Stimulated activated CD4-positive, alpha-beta T cell treated with anti-CD3 and anti-CD28 coated beads, Interleukin-12 subunit alpha, Interleukin-12 subunit beta, amount 100 ng/mL, for 48 hours (primary cell): ENCODE measurements at regions not wholly inside any gene's neighbourhood (a gene's known extent, or its start where the extent isn't known, plus 50 kb on each side); places are given as distances from the start of the nearest gene placed in this dataset.
"Not testable (repeated sequence)": the region's sequence is repeated elsewhere in the genome, so short reads cannot be mapped to it uniquely, and the experiment has no call there.

ENCODE experiments used
- DNase-seq, 3 donors: peaks; one replicate each; pipeline ENCODE4 v3.0.0-alpha.2; 2020; ENCODE audit warnings: low read depth in 2 of 3, low spot score in 1 of 3

DNA sequence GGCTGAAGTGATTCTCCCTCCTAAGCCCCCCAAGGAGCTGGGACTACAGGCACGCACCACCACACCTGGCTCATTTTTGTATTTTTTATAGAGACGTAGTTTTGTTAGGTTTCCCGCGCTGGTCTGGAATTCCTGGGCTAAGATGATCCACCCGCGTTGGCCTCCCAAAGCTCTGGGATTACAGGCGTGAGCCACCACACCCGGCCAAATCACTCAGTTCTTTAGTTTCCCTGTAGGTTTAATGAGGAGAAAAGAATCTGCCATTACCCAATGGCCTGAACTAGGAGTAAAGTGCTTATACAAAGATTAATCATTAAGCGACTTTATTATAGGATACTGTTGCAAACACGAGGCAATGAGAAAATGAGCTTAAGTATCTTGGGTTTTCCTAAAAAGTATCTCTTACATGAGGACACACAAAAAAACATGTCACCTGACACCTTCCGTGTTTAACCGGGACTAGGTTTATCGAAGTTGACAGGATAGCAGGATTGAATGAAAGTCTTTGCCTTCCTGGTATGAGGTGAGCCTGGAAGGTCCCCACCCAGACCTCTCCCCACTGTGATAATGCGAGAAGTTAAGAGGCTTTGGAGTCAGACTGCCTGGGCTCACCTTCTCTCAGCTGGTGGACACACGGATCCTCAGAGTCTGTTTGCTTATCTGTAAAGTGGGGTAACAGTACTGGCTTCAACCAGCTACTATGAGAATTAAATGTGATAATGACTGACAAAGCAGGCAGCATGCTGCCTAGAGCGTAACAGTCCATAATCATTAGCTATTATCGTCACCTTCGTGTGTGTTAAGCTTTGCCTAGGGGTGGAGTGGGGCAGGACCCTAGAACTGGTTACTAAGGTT, 133.5 kb upstream of the KRAS start:
- DNase-seq, result no peak

DNA sequence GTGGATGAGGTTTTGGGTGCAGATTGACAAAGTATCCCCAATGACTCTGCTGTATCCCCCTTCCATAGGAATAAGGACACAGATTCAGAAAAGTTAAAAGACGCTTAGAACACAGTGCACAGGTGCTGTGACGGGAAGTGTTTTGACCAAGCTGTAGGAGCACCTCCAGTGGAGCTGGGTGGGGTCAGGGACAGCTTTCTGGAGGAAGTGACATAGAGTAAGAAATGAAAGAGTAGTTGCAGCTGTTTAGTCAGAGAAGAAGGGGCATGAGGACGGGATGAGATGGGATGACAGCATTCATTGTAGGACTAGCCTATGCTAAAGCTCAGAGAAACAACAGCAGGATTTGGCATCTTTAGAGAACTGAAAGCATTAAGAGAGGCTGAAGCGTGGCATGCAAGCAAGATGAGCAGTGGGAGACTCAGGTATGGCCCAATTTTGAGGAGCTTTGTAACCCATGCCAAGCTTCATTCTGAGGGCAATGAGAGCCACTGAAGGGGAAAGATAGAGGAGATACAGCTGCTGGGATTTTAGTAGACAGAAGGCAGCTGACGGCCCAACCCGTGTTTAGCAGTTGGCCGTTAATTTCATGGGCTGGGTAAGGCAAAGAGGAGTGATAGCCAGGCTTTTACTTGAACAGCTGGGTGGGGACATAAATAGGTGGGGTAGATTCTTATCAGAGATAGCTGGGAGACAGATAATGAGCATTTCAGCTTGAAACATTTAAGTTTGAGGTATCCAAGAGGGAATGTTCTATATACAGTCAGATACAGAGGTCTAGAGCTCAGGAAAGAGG, 131.8 kb upstream of the KRAS start:
- DNase-seq, result no peak

DNA sequence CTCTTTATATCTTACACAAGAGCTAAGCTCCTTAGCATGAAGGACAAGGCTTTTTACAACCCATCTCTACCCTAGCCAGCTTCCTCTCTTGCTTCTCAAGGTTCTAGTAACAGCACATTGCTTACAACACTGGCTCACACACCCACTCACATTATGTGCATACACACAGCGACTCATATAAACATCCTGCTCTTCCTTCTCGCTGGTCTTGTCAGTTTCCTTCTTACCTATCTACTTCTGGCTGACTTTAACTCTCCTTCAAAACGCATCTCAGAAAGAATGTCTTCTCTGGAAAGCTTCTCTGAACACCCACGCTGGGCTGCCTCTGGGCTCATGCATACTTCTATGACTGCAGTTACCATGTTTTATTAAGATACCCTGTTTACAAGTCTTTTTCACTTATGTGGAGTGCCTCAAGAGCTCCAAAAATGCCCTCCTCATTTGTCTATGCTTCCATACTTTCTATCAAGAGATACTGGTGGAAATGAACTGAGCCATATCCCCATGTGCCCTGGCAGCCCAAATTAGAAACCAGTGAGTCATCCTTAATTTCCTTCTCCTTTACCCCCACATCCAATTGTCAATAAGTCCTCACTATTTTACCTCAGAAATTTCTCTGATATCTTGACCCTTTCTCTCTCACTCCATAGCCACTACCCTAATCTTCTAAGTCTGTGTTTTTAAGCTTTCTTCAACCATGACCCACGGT, 126.9 kb upstream of the KRAS start:
- peak in 2 of 3 donors; percentile 13 to 35 for DNase-seq

DNA sequence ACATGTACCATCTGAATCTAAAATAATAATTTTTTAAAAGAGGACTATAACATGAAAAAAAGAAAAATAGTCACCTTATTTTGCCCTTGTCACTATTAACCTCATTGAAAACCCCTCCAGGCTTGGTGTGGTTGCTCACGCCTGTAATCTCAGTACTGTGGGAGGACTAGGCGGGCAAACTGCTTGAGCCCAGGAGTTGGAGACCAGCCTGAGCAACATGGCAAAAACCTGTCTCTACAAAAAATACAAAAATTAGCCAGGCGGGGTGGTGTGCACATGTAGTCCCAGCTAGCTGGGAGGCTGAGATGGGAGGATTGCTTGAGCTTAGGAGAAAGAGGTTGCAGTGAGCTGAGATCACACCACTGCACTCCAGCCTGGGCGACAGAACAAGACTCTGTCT, 126.3 kb upstream of the KRAS start:
- DNase-seq, result no peak

DNA sequence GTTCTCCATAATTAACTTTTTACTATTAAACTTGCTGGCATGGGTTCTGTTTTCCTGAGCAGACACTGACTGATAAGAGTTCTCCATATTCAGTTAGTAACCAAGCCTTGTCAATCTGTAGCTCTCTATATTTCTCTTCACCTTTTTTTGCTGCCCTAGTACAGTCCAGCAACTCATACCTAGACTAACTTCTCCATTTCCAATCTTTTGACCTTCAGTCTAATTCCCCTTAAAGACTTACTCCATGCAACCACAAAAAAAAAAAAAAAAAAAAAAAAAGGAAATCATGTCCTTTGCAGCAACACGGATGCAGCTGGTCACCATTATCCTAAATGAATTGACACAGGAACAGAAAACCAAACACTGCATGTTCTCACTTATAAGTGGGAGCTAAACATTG, 125.7 kb upstream of the KRAS start:
- DNase-seq, result no peak

DNA sequence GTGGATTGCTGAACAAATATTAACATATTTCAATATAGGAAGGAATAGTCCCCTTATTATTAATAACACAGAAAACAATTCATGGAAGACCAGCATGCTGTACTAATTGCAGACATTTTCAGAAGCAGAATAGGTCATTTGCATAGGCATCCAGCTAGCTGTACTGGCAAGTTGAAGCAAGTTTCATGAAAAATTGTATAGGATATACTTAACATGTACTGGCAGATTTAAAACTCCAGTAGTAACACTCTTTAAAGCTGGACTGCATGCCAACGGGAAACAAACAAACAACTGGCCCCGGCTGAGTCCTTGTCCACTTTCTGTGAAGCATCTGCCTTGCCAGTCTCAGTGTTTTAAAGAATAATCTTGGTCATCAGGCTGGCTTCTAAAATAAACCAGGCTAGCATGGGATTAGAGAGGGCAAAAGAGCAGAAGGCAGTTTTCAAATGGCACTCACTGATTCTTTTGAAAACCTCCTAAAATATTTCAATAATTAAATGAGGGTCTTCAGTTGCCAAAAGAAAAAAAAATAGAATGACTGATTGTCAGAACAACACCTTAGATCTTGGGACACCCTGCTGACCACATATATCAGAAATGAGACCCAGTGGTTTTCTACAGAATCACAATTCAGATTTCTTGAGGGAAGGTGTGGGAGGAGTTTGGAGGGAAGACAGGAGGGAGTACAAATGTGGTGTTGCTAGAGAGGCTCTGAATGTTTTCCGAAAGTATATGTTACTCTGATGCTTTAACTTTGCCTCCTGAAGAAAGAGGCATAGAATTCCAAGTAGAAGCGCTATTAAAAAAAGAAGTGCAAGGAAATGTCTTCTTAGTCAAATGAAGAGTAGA, 122.5 kb upstream of the KRAS start:
- DNase-seq, result no peak

DNA sequence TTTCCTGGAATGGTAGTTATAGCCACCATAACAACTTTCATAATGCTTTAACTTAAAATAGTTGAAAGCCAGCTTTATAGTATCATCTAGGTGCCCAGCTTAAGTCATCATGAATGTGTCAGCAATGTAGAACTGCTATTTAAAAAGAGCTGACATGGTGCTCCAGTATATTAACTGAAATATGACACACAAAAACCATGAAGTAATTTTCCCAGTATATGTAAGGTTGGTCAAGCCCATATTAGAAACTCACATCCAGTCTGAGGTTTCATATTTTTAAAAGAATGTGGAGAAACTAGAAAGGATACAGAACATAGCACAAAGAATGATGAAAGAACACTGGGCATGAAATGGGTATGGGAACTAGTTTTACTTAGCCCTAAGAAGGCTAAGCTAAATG, 121.3 kb upstream of the KRAS start:
- no peak for DNase-seq

DNA sequence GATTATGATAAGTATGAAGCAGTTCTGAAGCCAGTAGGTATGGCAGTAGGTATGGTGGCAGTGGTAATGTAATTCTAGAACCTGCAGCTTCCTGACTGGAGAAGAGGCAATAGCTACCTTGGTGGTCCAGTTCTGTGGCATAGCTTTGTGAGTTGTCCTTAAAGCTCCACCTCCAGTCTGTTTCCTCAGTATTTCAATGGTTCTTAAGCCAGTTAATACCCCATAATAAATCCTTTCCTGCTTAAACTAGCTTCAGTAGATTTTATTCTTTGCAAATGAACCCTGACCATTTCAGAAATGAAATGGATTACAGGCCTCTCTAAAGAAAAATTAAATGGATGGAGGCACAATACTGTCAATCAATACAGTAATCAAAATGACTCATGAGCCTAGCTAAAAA, 117.8 kb upstream of the KRAS start:
- DNase-seq, result no peak

DNA sequence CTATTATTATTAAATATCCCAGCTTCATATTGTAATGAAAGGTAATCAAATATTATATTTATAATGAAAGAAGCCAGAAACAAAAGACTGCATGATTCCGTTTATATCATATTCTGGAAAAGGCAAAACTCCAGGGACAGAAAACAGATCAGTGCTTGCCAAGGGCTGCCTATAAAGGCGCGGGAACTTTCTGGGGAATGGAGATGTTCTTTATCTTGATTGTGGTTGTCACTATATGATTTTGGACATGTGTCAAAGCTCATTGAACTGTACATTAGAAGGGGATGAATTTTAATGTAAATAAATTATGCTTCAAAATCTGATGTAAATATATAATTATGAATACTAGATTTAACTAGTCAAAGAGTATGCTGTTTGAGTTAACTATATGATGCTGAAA, 115.4 kb upstream of the KRAS start:
- DNase-seq, result no peak

DNA sequence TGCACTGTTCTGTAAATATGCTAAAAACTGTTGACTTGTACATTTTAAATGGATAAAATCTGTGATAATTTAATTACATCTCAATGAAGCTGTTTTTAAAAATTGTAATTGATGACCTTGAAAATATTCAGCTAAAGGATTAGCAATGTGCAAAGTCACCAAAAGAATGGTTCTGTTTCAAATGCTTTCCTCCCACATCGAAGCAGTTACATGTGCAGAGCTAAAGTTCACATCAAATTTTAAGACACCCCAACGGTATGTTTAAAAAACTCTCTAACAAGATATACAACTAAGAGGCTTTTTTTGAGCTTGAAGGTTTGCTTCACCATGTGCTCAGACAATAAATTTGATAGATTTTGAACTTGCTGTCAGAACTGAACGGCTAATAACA, 114.6 kb upstream of the KRAS start:
- no peak for DNase-seq

DNA sequence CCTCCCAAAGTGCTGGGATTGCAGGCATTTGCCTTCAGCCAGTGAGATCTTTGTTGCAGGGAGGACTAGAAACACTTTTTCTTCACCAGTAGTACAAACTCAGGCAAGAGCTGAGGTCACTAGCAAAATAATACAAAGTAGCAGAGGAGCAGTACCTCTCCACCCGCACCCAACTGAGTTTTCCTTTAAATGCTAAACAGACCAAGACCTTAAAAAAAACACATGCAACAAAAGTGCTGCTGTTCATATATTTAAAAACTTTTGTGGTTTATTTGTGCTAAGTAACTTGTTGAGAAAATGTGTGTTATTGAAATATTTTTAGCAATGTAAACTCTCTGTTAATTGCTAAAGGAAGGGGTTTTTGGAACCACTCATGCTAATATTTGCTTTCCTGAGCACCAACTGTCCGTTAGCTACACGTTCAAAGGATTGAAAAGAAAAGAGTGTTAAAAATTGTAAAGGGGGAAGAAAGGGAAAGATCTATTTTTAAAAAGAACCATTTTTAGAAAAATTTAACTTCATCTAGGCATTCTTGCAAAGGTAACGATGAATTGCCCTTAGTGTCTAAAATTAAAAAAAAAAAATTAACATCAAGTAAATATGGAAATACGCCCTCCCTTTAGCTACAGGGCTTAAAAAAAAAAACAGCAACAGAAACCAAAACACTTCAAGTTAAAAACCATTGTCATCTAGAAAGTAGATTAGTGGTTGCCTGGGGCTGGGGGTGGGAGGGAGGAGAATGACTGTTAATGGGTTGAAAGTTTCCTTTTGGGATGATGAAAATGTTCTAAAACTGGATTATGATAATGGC, 114.0 kb upstream of the KRAS start:
- peak; percentile 42 to 59 (median 46) for DNase-seq

DNA sequence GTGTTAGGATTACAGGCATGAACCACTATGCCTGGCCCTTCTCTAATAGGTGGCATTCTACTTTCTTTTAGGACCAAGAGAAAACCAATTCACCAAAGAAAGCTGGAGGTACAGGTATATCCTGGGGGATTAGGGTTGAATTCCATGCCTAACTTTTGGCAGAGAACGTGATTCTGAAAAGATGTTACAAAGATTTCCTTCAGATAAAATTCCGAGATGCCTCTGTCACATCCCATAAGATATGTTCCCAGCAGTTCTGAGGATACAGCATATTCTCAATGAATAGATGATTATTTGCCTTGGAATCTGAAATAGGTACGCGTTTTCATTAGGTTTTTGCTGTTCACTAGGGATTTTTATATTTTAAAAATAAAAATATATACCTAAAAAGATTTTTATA, 111.9 kb upstream of the KRAS start:
- no peak for DNase-seq

DNA sequence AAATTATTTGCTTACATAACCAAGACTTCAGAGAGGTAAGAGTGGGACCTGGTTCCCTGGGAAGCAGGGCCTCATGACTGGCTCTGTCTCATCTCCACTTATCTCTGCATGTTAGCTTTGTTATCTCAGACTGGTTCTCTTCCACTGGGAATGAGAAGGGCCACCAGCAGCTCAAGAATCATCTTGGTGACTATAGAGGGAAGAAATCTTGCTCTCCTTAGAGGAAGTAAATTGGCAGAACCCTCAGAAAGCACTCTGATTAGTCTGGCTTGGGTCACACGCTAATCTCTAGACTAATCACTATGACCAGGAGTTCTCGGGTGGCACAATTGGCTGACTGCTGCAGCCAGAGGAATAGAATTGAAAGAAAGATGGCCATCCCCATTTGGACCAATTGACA, 110.8 kb upstream of the KRAS start:
- DNase-seq, result no peak

DNA sequence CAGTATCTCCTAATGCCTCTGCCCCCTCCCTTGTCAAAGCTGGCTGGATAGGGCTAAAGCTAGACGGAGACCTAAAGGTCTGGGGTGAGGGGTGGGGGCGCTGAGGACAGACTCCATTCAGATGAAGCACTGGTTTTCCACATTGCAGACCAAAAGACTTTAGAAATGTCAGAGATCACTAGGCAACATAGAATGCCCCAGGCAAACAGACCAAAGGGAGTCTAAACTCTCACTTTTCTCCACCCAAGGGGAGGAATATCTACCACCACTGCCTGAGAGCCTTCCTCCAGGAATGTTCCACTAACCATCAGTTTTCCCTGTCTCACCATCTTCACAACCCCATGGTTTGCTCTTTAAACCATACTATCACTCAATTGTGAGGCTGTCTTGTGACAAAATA, 106.9 kb upstream of the KRAS start:
- DNase-seq, result no peak

DNA sequence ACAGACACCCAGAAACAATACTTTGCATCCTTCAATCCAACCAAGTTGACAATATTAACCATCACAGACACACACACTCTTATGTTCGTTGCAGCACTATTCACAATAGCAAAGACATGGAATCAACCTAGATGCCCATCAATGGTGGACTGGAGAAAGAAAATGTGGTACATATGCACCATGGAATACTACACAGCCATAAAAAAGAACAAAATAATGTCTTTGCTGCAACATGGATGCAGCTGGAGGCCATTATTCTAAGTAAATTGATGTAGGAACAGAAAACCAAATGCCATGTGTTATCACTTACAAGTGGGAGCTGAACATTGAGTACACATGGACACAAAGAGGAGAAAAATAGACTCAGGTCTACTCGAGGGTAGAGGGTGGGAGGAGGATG, 102.2 kb upstream of the KRAS start:
- not testable (repeated sequence) for DNase-seq

DNA sequence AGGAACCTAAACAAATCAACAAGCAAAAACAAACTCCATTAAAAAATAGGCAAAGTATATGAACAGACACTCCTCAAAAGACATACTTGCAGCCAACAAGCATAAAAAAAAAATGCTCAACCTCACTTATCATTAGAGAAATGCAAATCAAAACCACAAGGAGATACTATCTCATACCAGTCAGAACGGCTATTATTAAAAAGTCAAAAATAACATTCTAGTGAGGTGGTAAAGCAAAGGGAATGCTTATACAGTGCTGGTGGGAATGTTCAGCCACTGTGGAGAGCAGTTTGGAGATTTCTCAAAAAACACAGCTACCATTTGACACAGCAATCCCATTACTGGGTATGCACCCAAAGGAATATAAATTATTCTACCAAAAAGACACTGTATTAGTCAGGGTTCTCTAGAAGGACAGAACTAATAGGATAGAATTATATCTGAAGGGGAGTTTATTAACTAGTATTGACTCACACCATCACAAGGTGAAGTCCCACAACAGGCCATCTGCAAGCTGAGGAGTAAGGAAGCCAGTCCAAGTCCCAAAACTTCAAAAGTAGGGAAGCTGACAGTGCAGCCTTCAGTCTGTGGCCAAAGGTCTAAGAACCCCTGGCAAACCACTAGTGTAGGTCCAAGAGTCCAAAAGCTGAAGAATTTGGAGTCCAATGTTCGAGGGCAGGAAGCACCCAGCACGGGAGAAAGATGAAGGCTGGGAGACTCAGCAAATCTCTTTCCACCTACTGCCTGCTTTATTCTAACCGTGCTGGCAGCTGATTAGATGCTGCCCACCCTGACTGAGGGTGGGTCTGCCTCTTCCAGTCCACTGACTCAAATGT, 101.6 kb upstream of the KRAS start:
- DNase-seq, result no peak

DNA sequence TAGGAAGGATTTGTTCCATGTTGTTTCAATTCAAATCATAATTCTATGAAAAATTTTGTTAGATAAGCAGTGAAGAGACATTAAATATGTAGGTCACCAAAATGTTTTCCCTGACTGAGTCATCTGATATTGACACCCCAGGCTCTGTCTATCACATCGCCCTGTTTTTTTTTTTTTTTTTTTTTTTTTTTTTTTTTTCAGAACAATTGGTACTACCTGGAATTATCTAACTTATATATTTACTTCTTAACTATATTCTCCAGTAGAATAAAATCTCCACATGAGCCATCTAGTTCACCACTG, 97.8 kb upstream of the KRAS start:
- DNase-seq, result no peak

DNA sequence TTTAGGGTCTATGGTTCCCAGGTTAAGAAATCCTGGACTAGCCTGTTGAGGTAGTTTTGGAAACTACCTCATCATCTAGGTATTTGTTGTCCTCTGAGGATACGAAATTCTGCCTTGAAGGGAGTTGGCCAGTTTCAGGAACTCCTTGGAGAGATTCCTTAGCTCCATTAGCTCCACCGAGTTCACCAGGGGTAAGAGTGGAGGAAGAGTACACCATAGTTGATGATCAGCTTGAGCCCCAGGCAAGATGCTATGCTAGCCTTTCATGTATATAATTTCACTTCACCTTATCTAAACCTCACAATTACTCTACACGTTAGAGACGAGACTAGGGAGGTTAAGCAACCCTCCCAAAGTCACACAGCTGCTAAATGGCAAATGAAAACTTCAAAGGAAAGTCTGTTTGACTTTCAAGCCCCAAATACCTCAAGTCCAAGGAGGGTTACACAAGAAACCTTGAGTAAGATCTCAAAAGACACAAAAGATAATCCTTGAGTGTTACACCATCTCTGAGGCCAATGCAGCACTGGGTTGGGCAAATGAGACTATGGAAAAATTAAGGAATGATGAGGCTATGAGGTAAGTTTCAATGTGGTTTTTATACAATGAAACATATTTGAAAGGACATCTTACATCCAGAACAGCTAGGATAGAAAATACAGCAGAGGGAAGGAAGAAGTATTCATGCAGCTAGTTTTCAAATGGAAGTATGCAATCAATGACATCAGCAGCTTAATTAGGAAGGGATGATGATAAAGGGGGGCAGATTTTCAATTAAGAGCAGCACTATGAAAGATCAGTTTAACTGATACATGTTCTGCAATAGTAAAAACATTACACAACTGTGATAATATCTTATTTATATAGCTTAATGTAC, 97.2 kb upstream of the KRAS start:
- no peak for DNase-seq

DNA sequence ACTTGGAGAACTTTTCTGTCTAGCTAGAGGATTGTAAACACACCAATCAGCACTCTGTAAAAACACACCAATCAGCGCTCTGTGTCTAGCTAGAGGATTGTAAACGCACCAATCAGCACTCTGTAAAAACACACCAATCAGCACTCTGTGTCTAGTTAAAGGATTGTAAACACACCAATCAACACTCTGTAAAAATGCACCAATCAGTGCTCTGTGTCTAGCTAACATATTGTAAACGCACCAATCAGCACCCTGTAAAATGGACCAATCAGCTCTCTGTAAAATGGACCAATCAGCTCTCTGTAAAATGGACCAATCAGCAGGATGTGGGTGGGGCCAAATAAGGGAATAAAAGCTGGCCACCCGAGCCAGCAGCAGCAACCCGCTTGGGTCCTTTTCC, 91.1 kb upstream of the KRAS start:
- not testable (repeated sequence) for DNase-seq
